ENCODE measurements at regions not wholly inside any gene's neighbourhood (a gene's known extent, or its start where the extent isn't known, plus 50 kb on each side); places are given as distances from the start of the nearest gene placed in this dataset.

DNA sequence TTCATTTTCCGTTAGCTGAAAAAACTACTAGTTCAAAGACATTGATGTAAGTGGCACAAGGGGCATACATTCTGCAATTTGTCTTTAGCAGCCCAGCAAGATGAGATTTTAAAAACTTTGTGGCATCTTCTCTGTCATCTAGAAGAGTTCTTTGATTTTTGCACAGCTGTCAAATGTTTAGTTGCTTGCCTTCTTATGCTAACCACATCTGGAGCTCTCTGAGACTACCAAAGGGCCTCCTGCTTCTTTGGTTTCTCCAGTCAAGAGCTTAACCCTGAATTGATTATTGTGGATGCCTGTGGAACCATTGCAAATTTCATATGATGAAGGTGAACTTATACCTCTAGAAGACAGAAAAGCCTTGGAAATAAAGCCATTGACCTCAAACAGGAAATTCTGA lies 468.7 kb upstream of the RGMA start:
- intact Hi-C loops (cut with micrococcal nuclease) = no loop called here
- DNase-seq = no peak

DNA sequence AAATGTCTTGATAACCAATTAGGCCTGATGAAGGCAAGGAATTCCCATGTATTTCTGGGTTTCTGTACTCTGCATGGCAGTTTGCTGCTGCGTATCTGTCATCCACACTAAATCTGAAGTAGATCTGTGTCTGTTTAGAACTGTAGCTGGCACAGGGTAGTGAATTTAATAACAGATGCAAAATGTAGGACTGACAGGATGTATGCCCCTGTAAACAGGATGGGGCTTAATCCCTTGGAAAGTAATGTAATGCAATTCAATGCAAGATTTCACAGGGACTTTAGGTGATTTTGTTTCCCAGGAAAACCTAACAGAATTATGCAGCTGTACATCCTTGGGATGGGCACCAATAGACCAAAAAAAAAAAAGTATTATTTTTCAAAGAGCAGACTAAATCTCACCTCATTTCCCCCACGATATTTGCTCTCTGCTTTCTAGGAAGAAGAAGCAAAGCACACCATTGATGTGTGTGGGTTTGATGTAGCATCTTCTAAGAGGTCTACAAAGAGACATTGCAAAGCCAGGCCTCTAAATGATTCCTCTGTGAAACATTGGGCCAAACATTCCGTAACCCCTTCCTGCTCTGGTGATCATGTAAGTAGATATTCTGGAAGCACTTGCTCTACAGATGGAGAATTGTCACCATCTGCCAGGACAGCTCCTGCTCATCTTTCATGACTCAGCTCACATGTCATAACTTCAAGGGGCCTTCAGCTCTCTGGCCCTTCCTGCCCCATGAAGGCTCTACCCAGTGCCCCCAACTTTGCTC lies 464.3 kb upstream of the RGMA start:
- intact Hi-C loops (cut with micrococcal nuclease) = no loop called here
- ATAC-seq (no peak), DNase-seq (no peak)

More for the DNA sequence above, 468.7 kb upstream of the RGMA start:
- ATAC-seq = no peak

DNA sequence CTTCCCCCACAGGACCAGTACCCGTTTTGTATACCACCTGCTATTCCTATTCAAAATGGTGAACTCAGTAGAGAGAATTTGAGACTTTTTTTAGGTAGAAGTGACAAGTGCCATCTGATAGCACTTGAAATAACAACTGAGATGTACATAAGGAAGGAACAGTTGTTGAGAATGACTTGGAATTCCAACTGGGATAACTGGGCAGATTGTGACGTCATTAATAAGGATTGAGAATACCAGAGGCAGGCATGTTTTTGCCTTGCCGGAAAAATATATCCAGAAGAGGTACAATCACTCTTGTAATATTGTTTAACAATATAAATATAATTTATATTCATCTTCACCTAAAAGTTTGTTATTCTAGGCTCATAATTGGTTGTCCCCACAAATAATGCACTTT lies 454.1 kb upstream of the RGMA start:
- ATAC-seq (no peak), DNase-seq (no peak)
- intact Hi-C loops (cut with micrococcal nuclease) = no loop called here

DNA sequence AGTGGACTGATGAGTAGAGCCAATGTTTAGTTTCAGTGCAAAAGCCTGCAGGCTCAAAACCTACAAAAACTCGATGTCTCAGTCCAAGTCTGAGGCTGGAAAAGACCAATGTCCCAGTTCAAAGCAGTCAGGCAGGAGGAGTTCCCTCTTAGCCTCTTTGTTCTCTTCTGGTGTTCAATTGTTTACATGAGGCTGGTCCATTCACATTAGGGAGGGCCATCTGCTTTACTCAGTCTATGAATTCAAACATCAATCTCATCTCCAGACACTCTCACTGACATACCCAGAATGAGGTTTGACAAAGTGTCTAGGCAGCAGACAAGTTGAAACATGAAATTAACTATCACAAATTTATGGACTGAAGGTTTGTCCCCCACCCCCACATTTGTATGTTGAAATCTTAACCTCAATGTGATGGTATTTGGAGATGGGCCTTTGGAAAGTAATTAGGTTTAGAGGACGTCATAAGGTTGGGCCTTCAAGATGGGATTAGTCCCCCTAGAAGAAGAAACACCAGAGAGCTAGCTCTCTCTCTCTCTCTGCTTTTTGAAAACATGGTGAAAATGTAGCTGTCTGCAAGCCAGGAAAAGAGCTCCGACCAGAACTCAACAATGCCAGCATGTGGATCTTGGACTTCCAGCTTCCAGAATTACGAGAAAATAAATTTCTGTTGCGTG lies 438.5 kb upstream of the RGMA start:
- DNase-seq (no peak), ATAC-seq (no peak)
- intact Hi-C loops (cut with micrococcal nuclease) = no loop called here

DNA sequence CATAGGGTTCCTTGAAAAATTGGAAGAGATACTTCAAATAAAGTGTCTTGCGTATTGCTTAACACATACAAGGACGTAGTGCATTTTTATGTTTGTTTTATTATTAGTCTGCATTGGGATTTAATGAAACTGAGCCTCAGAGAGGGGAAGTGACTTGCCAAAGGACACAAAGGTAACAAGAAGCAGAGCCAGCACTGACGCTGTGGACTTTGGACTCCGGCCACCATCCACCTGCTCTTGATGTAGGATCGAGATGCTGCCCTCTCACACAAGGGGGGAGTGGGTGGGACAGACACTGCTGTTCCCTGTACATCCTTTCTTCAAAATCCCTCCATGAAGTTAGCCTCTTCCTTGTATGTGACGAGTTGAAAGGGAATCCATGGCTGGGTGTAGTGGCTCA lies 435.4 kb upstream of the RGMA start:
- DNase-seq = no peak
- intact Hi-C loops (cut with micrococcal nuclease) = no loop called here
- no peak for ATAC-seq

DNA sequence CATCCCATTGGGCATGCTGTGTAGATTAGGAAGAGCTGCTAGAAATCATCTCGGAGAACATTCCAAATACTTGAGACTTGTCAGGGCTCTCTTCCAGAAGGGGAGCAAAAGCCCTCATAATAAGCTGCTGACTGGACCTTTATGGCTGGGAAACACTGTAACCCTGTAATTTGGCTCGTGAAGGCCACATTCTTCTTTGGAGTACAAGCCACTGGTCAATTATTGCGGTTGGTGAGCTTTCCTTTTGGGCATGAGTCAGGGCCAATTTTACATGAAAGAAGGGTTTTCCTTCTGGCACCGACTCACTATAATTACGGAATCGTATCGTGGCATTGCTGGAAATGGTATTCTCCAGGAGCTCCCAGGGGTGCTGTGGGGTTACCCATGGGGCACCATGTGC lies 434.5 kb upstream of the RGMA start:
- intact Hi-C loops (cut with micrococcal nuclease) = no loop called here
- no peak for DNase-seq
- ATAC-seq = no peak

DNA sequence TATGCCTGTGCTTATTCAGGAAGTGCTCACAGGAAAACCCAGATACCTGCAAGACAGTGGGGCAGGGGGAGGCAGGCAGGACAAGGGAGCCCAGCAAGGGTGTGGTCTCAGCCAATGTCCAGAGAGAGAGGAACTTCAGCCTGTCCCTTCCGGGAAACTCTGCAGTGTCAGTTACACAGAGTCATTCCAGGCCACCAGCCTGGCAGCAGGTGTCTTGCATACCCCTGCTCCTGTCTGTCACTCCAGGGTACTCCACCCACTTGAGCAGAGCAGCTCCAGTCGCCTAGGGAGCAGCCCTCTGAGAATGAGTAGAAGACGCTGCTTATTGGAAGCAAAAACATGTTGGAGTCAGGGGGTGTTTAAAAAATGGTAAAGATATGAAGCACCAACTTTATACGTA lies 431.2 kb upstream of the RGMA start:
- DNase-seq (no peak), ATAC-seq (peak; percentile 42)
- intact Hi-C loops (cut with micrococcal nuclease) = no loop called here

DNA sequence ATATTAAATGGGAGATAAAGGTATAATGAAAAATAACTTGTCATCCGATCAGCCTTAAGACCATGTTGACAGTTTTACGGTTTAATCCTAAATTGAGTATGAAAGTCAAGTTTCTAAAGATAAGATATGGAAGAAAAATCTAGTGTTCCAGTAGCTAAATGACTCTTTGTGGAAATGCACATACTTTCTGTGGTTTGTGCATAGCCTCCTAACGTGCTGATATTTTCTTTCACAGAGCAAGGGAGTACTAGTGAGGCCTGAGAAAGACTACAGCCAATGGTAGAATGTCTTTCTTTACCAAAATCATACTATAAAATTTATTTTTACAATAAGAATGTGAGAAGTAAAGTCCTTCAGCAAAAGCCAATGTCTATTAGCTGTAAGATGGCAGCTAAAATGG lies 430.6 kb upstream of the RGMA start:
- DNase-seq = no peak
- intact Hi-C loops (cut with micrococcal nuclease) = no loop called here
- ATAC-seq = no peak

DNA sequence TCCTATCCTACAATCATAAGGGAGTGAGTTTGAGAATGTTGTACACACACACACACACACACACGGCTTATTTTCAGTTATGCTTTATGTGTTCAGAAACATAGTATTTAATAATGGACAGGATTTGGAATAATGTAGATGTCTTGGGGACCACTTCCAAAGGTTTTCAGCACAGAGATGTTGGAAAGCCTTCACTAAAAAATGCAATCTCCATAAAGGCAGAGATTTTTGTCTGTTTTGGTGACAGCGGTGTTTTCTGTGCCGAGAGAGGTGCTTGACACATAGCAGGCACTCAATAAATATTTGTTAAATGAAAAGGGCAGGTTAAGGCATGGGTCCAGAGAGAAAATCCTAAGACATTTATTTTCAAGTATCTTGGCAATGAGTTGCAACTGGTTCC lies 428.2 kb upstream of the RGMA start:
- ATAC-seq (no peak), DNase-seq (no peak)
- intact Hi-C loops (cut with micrococcal nuclease) = no loop called here

DNA sequence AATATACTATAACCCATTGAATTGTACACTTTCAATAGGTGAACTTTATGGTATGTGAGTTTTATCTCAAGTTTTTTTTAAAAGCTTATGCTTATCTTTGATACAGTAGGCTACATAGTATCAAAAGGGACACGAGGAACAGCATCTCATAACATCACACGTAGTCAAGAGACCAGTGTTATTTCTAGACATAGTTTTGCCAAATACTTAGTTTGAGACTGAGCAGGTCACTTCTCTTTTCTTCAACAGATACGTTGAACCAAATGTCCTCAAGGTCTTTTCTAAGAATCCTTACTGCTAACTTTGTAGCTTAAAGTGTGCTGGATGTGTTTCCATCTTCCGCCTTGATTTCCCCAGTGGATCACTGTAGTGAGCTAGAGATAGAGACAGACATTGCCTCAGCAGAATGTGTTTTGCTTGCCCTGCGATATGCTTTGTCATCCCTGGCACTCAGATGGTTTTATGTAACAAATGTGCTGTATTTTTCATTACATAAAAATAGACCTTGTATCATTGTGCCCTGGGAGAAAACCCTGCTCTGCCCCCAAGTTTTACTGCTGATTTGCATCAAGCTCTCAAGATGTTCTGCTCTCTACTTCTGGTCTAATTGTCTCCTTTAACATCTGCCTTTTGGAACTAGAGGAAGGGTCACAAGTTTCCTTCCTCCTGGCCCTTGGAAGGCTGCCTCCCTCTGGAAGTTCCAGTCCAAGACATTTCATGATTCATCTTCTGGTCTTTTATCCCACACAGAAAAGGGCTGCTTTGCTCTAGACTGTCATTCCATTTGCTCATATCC lies 426.4 kb upstream of the RGMA start:
- DNase-seq = peak; percentile 35
- ATAC-seq = peak; percentile 93
- intact Hi-C loops (cut with micrococcal nuclease) = no loop called here

DNA sequence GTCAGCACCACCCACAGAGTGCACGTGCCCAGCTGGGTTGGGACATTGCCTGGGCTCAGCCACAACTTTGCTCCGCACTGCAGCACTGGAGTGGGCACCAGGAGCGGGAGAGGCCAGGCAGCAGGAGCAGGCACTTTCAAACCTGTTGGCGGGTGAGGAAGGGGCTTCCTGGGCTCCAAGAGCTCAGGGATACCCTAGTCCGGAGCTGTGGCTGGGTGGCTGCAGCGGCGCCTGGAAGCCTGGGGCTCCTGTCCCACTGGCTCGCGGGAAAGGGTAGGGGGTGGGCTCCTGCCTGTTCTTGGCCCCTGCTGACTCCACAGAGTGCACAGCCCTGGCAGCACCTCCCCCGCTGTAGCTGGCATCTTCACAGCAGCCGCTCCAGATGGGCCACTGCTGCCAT lies 417.6 kb upstream of the RGMA start:
- intact Hi-C loops (cut with micrococcal nuclease) = no loop called here
- DNase-seq = no peak
- ATAC-seq = no peak

DNA sequence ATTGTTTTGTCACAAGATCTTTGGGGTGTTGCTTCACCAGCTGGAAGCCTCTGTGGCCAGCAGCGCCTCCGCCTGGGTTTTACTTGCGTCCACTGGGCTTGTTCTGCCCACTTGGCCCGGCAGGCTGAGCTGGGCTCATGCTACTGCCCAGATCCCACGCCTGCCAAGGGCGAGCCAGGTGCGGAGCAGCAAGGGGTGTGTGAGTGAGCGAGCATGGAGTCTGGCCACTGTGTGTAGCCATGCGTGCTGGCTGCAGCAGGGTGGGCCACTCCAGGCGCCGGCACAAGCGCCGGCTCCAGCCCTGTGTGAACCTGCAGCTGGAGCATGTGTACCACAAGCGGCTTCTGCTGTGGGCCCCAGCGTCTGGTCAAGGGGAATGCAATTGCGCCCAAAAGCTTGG lies 416.5 kb upstream of the RGMA start:
- intact Hi-C loops (cut with micrococcal nuclease) = no loop called here
- ATAC-seq (no peak), DNase-seq (no peak)

DNA sequence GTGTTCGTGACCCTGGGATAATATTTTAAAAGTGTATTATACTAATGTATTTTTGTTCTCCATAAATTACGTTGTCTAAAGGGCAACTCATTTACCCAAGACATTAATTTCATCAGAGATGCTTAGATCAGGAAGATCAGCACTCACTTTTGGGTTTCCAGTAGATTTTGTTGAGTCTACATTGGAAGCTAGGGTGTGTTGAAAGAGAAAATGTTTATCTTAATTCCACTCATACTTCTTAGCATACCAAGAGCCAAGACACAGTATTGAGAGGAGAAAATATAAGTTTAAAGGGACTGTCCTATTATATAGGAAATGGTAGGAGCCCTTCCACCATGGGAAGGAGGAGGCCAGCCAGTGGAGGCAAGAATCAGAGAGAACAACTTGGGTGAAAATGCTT lies 412.9 kb upstream of the RGMA start:
- ATAC-seq = no peak
- intact Hi-C loops (cut with micrococcal nuclease) = no loop called here
- DNase-seq = no peak

DNA sequence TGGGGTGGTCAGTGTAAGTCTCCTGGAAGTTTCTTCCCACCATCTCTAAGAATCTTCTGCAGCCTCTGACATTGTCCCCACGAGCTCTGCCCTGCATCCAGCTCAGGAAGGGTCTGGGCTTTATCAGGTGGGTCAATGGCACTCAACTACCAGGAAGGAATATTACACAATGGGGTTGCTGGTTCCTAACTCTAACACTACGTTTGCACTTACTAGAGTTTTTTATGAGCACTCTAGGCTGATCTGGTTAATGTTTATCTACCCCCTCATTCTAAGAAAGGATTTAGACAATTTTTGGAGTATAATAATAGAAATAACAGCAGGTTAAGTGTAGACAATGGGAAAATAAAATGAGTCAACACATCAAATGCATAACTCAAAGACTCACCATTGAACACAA lies 411.1 kb upstream of the RGMA start:
- intact Hi-C loops (cut with micrococcal nuclease) = no loop called here
- no peak for DNase-seq
- no peak for ATAC-seq

DNA sequence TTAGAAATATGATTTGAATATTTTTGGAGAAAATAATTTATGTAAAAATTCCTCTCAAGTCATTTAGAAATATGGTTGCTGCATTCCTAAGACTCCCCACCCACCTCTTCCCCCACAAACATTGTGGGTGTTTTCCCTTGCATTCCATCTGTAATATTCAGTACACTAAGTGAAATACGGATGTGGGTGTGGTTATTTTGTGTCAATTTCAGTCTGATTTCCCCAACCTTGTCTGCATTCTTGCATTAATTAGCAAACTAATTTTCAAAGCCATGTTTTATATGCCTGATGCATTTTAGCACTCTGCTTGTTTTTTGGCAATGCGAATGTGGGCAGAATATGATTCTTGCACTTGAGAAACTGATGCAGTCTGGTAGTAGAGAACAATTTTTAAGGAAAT lies 408.3 kb upstream of the RGMA start:
- intact Hi-C loops (cut with micrococcal nuclease) = no loop called here
- ATAC-seq = no peak
- DNase-seq = no peak

DNA sequence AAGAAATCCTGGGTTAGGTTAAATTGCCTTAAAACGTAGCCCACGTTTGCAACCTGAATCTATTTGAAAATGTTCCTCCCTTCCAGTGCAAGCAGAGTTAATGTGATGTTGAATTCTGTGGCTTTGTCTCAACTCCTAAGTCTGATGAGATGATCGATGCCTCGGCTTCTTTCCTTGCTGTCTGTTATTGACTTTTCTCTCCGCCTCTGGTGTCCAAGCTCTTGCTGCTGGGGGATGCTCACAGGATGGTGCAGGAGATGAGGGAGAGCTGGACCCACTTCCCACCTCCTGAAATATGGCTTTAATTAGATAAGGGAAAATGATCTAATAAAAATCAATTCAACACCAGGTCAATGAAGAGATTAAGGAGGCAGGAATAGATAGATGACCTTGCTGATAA lies 407.9 kb upstream of the RGMA start:
- ATAC-seq (no peak), DNase-seq (no peak)
- intact Hi-C loops (cut with micrococcal nuclease) = no loop called here

DNA sequence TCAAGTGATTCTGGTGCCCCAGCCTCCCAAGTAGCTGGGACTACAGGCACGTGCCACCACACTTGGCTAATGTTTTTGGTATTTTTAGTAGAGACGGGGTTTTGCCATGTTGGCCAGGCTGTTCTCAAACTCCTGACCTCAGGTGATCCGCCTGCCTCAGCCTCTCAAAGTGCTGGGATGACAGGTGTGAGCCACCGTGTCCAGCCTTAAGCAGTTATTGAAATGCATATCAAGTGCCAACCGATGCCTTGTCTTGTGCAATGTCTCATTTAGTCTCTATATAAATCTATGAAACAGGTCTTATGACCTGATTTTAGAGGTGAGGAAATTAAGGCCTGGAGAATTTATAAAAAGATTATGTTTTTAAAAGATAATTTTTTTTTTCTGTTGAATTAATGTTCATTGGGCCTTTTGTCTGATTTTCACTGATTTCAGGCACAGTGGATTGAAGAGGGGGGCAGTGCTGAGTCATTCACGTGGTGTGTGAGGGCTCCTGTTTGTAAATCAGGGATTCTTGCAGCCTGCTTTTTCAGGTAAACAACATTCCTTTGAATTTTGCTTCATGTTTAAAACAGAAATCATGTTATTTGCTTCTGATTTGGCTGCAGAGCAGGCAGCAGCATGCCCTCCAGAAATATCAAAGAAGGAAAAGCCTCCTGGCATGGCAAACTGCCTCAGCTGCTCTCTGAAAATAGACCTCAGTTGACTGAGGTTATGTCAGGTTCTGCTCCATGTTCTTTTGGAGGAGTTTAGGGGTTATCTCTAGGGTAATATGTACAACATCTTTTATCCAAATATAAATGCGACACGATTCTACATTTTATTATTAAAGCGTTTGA lies 407.0 kb upstream of the RGMA start:
- ATAC-seq (peak; percentile 95), DNase-seq (peak; percentile 21)

DNA sequence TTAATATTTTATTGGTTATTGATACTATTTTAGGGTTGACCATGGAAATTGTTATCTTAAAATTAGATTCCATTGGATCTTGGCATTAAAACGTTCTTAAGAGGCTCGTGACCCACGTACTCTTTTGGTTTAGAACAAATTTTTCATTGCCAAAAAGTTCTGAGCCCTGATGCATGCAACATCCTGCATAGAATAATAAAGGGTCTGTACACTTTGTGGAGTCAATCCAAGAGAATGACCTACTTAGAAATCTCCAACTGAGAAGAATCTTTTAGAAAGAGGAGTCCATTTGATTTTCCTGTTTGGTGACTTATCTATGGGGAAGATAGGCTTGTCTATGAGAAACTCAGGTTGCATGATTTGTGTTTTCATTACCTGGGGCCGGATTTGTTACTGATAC lies 404.2 kb upstream of the RGMA start:
- DNase-seq (no peak), ATAC-seq (no peak)
- intact Hi-C loops (cut with micrococcal nuclease) = no loop called here

More for the DNA sequence above, 407.0 kb upstream of the RGMA start:
- intact Hi-C loops (cut with micrococcal nuclease) = no loop called here

DNA sequence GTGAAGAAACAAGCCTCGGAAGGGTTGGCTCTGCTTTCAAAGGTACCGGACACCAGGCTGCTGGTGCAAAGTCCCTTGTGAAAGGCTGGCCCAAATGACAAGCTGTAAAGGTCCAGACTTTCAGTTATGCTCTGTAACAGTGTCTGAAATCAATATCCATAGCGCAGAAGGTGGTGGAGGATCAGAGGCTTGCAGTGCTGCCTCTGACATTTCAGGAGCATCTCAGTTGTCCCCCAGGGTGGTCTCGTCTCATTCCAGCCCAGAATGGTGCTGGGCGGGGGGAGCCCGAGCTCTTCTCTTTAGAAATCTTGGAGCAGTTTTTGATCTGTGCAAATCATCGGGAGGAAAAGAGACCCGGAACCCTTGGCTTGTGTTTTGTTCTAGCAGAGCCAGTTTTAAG lies 402.3 kb upstream of the RGMA start:
- DNase-seq (no peak), ATAC-seq (no peak)
- intact Hi-C loops (cut with micrococcal nuclease) = no loop called here

DNA sequence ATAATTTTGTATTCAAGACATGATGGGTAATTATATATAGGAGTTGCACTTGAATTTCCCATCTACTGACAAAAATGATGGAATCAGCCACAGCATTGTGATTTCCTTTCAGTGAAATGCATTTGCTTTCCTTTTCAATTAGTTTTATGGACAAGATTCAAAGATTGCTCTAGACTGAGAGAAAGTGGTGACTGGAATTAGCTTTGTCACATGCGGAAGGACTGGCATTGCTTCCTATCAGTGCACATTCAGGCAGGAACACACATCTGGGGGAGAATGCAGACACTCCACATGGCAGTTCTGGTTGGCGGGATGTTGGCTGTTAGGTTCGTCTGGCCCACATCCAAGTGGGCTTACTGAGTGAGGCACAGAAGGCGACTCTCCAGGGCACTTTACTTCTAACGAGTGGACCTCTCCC lies 399.3 kb upstream of the RGMA start:
- ATAC-seq = peak; percentile 5
- peak; percentile 58 for DNase-seq

More for the DNA sequence above, 399.3 kb upstream of the RGMA start:
- intact Hi-C loops (cut with micrococcal nuclease) = no loop called here

Data from left ventricle myocardium superior (tissue), 1 donor.